ENCODE measurements at regions not wholly inside any gene's neighbourhood (a gene's known extent, or its start where the extent isn't known, plus 50 kb on each side); places are given as distances from the start of the nearest gene placed in this dataset.

DNA sequence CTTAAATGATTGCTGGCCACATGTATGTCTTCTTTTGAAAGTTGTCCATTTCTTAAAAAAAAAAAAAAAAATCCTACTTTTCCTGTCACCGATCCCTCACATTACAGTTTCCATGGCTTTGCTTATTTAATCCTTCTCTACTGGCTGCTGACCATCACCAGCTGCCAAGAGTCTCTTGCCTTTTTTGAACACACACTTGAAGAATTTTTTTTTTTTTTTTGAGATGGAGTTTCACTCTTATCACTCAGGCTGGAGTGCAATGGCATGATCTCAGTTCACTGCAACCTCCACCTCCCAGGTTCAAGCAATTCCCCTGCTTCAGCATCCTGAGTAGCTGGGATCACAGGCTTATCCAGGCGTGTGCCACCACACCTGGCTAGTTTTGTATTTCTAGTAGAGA lies 134.0 kb downstream of the ANXA5 start:
- TF ChIP-seq, protein P1, sequence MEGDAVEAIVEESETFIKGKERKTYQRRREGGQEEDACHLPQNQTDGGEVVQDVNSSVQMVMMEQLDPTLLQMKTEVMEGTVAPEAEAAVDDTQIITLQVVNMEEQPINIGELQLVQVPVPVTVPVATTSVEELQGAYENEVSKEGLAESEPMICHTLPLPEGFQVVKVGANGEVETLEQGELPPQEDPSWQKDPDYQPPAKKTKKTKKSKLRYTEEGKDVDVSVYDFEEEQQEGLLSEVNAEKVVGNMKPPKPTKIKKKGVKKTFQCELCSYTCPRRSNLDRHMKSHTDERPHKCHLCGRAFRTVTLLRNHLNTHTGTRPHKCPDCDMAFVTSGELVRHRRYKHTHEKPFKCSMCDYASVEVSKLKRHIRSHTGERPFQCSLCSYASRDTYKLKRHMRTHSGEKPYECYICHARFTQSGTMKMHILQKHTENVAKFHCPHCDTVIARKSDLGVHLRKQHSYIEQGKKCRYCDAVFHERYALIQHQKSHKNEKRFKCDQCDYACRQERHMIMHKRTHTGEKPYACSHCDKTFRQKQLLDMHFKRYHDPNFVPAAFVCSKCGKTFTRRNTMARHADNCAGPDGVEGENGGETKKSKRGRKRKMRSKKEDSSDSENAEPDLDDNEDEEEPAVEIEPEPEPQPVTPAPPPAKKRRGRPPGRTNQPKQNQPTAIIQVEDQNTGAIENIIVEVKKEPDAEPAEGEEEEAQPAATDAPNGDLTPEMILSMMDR (IDR thresholded peaks at IDR 0.05): no peak
- TF ChIP-seq POLR2A (IDR thresholded peaks at IDR 0.05) (no peak), EP300 (IDR thresholded peaks at IDR 0.05) (no peak), POLR2AphosphoS5 (IDR thresholded peaks at IDR 0.05) (no peak)

Measured in suprapubic skin (tissue), 4 donors.